OCI-LY3 (cell line): ENCODE measurements at regions not wholly inside any gene's neighbourhood (a gene's known extent, or its start where the extent isn't known, plus 50 kb on each side); places are given as distances from the start of the nearest gene placed in this dataset.

Source experiments
- H2AFZ ChIP-seq: fragments of 200-600, 300-600 bp; shearing (Covaris generic); 2 replicates; pipeline ENCODE4 v1.6.0; 2014; ENCODE audit warnings: antibody characterized with exemption, low read depth, low read length
- H3K27ac ChIP-seq: fragments of 200-600, 300-600 bp; sonication (generic); 2 replicates; pipeline ENCODE4 v1.5.1; 2014; ENCODE audit warnings: mild to moderate bottlenecking, low read length, moderate library complexity, mixed read lengths
- H3K27me3 ChIP-seq: fragments of 200-600, 300-600 bp; sonication (generic); 2 replicates; pipeline ENCODE4 v1.6.1; 2014; ENCODE audit warnings: low read depth, low read length, mixed read lengths
- H3K36me3 ChIP-seq: fragments of 200-600, 300-600 bp; sonication (generic); replicated peaks from 2 replicates; pipeline ENCODE3; 2014; ENCODE audit warnings: low read depth, low read length, mixed read lengths
- H3K4me1 ChIP-seq: fragments of 300-600, 200-600 bp; sonication (generic); 2 replicates; pipeline ENCODE4 v1.6.1; 2014; ENCODE audit warnings: low read length, mixed read lengths
- H3K4me2 ChIP-seq: fragments of 200-600, 300-600 bp; sonication (generic); 2 replicates; pipeline ENCODE4 v1.6.1; 2014; ENCODE audit warnings: low read length, mixed read lengths
- H3K4me3 ChIP-seq: fragments of 300-600, 200-600 bp; sonication (generic); 2 replicates; pipeline ENCODE4 v1.5.1; 2014; ENCODE audit warnings: antibody characterized with exemption, mild to moderate bottlenecking, low read length, moderate library complexity
- H3K79me2 ChIP-seq: fragments of 300-600, 200-600 bp; shearing (Covaris generic); 2 replicates; pipeline ENCODE4 v1.6.1; 2014; ENCODE audit warnings: mild to moderate bottlenecking, low read length, mixed read lengths
- H3K9ac ChIP-seq: fragments of 300-600, 200-600 bp; shearing (Covaris generic); 2 replicates; pipeline ENCODE4 v1.6.0; 2014; ENCODE audit warnings: mild to moderate bottlenecking, low read length, moderate library complexity
- H3K9me3 ChIP-seq: fragments of 200-600, 300-600 bp; shearing (Covaris generic); 2 replicates; pipeline ENCODE4 v1.6.1; 2014; ENCODE audit warnings: low read length, mixed read lengths; ENCODE audit not compliant: insufficient read depth
- H4K20me1 ChIP-seq: fragments of 200-600, 300-600 bp; sonication (generic); 2 replicates; pipeline ENCODE4 v1.6.1; 2016; ENCODE audit warnings: low read length, mixed read lengths; ENCODE audit not compliant: insufficient read depth
- EZH2phosphoT487 ChIP-seq: fragments of 200-600 bp; shearing (Covaris generic); IDR thresholded peaks from 2 replicates; pipeline ENCODE4 v1.6.1; 2018; ENCODE audit warnings: antibody characterized with exemption, mixed run types, low read depth
- TF ChIP-seq, protein P1 (sequence below): fragments of 200-600, 300-600 bp; sonication (generic); IDR thresholded peaks from 2 replicates; pipeline ENCODE4 v1.5.1; 2014; ENCODE audit warnings: antibody characterized with exemption, low read length, low read depth

DNA sequence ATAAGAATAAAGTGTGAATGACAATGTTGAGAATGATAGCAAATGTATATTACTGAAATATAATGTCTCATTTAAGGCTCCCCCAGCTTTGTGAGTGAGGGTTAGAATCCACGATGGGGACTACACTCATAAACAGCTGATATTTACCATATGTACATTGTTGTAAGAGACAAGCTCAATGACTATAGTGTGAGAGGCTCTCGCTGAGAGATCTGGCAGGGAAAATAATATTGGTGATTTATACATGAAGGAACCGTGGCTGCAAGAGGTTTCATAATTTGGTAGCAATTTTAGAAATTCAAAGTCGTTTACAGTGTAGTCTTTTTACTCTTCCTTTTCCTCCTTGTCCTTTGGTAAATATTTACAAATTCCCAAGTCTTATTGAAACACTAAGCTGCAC lies 342.2 kb upstream of the AKR1E2 start:
- Histone ChIP-seq H3K36me3 (no peaks in the 10 kb centered on the region), H3K79me2 (no peaks in the 10 kb centered on the region), H3K9ac (no peak overlapping the region), H3K9me3 (no peaks in the 10 kb centered on the region), H3K27me3 (no peaks in the 10 kb centered on the region), H2AFZ (no peak overlapping the region), H3K4me2 (no peak overlapping the region), H3K27ac (no peak overlapping the region), H3K4me1 (no peaks in the 10 kb centered on the region), H4K20me1 (no peaks in the 10 kb centered on the region), H3K4me3 (no peak overlapping the region)
- no peak for TF ChIP-seq EZH2phosphoT487
- TF ChIP-seq, protein P1, sequence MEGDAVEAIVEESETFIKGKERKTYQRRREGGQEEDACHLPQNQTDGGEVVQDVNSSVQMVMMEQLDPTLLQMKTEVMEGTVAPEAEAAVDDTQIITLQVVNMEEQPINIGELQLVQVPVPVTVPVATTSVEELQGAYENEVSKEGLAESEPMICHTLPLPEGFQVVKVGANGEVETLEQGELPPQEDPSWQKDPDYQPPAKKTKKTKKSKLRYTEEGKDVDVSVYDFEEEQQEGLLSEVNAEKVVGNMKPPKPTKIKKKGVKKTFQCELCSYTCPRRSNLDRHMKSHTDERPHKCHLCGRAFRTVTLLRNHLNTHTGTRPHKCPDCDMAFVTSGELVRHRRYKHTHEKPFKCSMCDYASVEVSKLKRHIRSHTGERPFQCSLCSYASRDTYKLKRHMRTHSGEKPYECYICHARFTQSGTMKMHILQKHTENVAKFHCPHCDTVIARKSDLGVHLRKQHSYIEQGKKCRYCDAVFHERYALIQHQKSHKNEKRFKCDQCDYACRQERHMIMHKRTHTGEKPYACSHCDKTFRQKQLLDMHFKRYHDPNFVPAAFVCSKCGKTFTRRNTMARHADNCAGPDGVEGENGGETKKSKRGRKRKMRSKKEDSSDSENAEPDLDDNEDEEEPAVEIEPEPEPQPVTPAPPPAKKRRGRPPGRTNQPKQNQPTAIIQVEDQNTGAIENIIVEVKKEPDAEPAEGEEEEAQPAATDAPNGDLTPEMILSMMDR = no peak

DNA sequence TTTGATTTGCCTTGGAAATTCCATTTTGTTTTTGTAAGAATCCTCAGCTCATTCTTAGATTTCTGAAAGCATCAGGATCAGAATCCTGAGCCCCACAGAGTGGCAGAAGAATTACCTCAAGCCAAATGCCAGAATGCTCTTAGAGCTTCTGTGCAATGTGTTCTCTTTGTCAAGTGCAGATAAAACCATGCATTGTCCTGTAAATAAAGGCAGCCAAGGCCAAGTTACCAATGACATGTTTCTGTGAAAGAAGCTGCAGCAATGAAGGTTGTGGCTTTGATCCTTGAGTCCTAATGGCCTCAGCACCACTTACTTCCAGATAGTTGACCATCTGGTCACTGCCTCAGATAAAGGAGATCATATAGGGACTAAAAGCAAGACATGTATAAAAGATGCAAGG lies 343.3 kb upstream of the AKR1E2 start:
- Histone ChIP-seq H3K27ac (no peak overlapping the region), H3K4me1 (no peaks in the 10 kb centered on the region), H3K4me2 (no peak overlapping the region), H4K20me1 (no peaks in the 10 kb centered on the region), H2AFZ (no peak overlapping the region), H3K9me3 (no peaks in the 10 kb centered on the region), H3K27me3 (no peaks in the 10 kb centered on the region), H3K9ac (no peak overlapping the region), H3K36me3 (no peaks in the 10 kb centered on the region), H3K4me3 (no peak overlapping the region), H3K79me2 (no peaks in the 10 kb centered on the region)
- TF ChIP-seq EZH2phosphoT487 = no peak
- TF ChIP-seq, protein P1 = no peak

DNA sequence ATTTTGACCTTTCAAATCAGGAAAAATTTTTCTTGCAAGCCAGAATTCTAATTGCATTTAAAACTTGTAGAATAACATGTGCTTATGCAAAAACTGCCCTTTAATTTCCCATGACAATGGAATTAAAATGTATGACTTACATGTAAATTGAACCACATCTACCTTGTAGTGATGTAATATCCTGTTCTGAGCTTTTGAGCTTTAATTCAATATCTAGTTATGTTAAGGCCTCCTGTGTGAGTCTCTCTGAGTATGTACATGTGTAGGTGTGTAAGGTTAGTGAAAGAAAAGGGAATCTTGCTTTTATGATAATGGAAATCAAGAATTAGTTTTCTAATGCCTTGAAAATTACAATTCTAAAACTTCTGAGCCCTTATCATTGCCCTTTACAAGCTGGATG lies 344.8 kb upstream of the AKR1E2 start:
- no peak overlapping the region for H3K4me2 ChIP-seq

DNA sequence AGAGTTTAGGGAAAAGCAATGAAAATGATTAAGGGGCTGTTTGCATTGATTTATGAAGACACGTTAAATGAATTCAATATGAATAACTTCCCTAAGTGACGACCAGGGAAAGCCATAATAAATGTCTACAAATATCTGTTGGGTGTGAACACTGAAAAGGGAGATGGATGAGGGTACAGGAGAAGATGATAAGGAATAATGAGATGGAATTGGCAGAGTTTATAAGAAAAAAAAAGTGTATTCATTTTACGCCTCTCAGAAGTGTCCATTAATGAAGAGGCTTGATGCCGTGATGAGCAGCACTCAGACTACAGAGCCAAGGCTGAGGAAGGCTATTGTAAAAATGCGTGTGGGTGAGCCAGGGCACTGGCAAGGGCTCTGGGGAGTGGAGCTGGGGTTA lies 346.7 kb upstream of the AKR1E2 start:
- Histone ChIP-seq H4K20me1 (no peaks in the 10 kb centered on the region), H3K9me3 (no peaks in the 10 kb centered on the region), H2AFZ (no peak overlapping the region), H3K4me1 (no peaks in the 10 kb centered on the region), H3K9ac (no peak overlapping the region), H3K27ac (no peak overlapping the region), H3K27me3 (no peaks in the 10 kb centered on the region), H3K4me3 (no peak overlapping the region), H3K36me3 (no peaks in the 10 kb centered on the region), H3K4me2 (no peak overlapping the region), H3K79me2 (no peaks in the 10 kb centered on the region)
- TF ChIP-seq, protein P1 = no peak
- TF ChIP-seq EZH2phosphoT487 = no peak

More for the DNA sequence above, 344.8 kb upstream of the AKR1E2 start:
- no peak for TF ChIP-seq EZH2phosphoT487
- TF ChIP-seq, protein P1 = no peak
- H3K27me3 ChIP-seq = no peaks in the 10 kb centered on the region
- no peaks in the 10 kb centered on the region for H3K79me2 ChIP-seq
- H3K36me3 ChIP-seq = no peaks in the 10 kb centered on the region
- H3K4me1 ChIP-seq = no peaks in the 10 kb centered on the region
- no peak overlapping the region for H3K9ac ChIP-seq
- H2AFZ ChIP-seq = no peak overlapping the region
- H3K27ac ChIP-seq = no peak overlapping the region
- no peak overlapping the region for H3K4me3 ChIP-seq
- no peaks in the 10 kb centered on the region for H4K20me1 ChIP-seq
- no peaks in the 10 kb centered on the region for H3K9me3 ChIP-seq
